IMR-90 (cell line): ENCODE measurements at regions not wholly inside any gene's neighbourhood (a gene's known extent, or its start where the extent isn't known, plus 50 kb on each side); places are given as distances from the start of the nearest gene placed in this dataset.

Source experiments
- ATAC-seq: fragments of 200-7000 bp; cut with Tn5 transposase; 2 replicates; pipeline ENCODE4 v1.9.1; 2020; ENCODE audit warnings: low read depth, mild to moderate bottlenecking, moderate library complexity
- BruUV-seq: library from RNA; stranded (reverse); fragments of 400-500 nt; replicated peaks from 2 replicates; lab custom pipeline; 2021; lab: Mats Ljungman, UMichigan
- CTCF ChIA-PET: fragments of 300-600 bp; formaldehyde crosslinking; extraction: SDS; loops from one replicate; lab custom pipeline; 2021; ENCODE audit warnings: antibody characterized with exemption; lab: Yijun Ruan, JAX
- POLR2A ChIA-PET: fragments of 300-600 bp; sonication (Branson Sonifier 250); formaldehyde crosslinking; loops from one replicate; lab custom pipeline; 2022; ENCODE audit warnings: antibody characterized with exemption; ENCODE audit not compliant: unreplicated experiment; lab: Charles Lee
- DNase-seq: peaks from one replicate; pipeline ENCODE4 v3.0.0; 2013
- H2AFZ ChIP-seq: replicated peaks from 2 replicates; pipeline ENCODE3; 2013; ENCODE audit warnings: low read length, mild to moderate bottlenecking; ENCODE audit not compliant: poor library complexity
- H2AK5ac ChIP-seq: 2 replicates; pipeline ENCODE4 v1.6.1; 2013; ENCODE audit warnings: low read depth, low read length, inconsistent platforms
- H2AK9ac ChIP-seq: replicated peaks from 2 replicates; pipeline ENCODE3; 2013; ENCODE audit warnings: mild to moderate bottlenecking, low read depth, low read length, moderate library complexity; ENCODE audit not compliant: poor library complexity
- H2BK120ac ChIP-seq: 2 replicates; pipeline ENCODE4 v1.6.1; 2013; ENCODE audit warnings: low read depth, low read length, inconsistent platforms
- H2BK15ac ChIP-seq: 3 replicates; pipeline ENCODE4 v1.6.1; 2013; ENCODE audit warnings: low read depth, low read length, inconsistent platforms
- H2BK20ac ChIP-seq: 2 replicates; pipeline ENCODE4 v1.6.1; 2013; ENCODE audit warnings: low read depth, mild to moderate bottlenecking, inconsistent platforms, low read length, moderate library complexity
- H2BK5ac ChIP-seq: 2 replicates; pipeline ENCODE4 v1.6.1; 2013; ENCODE audit warnings: mild to moderate bottlenecking, low read depth, low read length, inconsistent platforms; ENCODE audit not compliant: poor library complexity, severe bottlenecking
- H3K14ac ChIP-seq: replicated peaks from 2 replicates; pipeline ENCODE4 v1.6.1; 2013; ENCODE audit warnings: low read depth, low read length, inconsistent platforms
- H3K18ac ChIP-seq: 2 replicates; pipeline ENCODE4 v1.6.1; 2013; ENCODE audit warnings: low read depth, low read length, control low read depth
- H3K23ac ChIP-seq: 2 replicates; pipeline ENCODE4 v1.6.1; 2013; ENCODE audit warnings: low read depth, low read length, inconsistent platforms
- H3K27ac ChIP-seq: 2 replicates; pipeline ENCODE4 v1.5.1; 2013; ENCODE audit warnings: mild to moderate bottlenecking, control low read depth, low read length; ENCODE audit not compliant: insufficient read depth
- H3K27me3 ChIP-seq: 2 replicates; pipeline ENCODE4 v1.6.1; 2013; ENCODE audit warnings: low read length; ENCODE audit not compliant: control insufficient read depth, insufficient read depth
- H3K36me3 ChIP-seq: 2 replicates; pipeline ENCODE4 v1.6.1; 2013; ENCODE audit warnings: low read length, mixed read lengths; ENCODE audit not compliant: control insufficient read depth, insufficient read depth
- H3K4ac ChIP-seq: 2 replicates; pipeline ENCODE4 v1.6.1; 2013; ENCODE audit warnings: low read depth, low read length, inconsistent platforms
- H3K4me1 ChIP-seq: 2 replicates; pipeline ENCODE4 v1.6.1; 2013; ENCODE audit warnings: low read length, mixed read lengths; ENCODE audit not compliant: control insufficient read depth, insufficient read depth
- H3K4me2 ChIP-seq: 2 replicates; pipeline ENCODE4 v1.6.1; 2013; ENCODE audit warnings: low read depth, mild to moderate bottlenecking, control low read depth, low read length, moderate library complexity
- H3K4me3 ChIP-seq: 2 replicates; pipeline ENCODE4 v1.5.1; 2013; ENCODE audit warnings: low read depth, mild to moderate bottlenecking, control low read depth, low read length, moderate library complexity; ENCODE audit not compliant: insufficient read depth
- H3K56ac ChIP-seq: 2 replicates; pipeline ENCODE4 v1.6.1; 2013; ENCODE audit warnings: low read length, inconsistent platforms; ENCODE audit not compliant: insufficient read depth; ENCODE audit errors: extremely low read depth
- H3K79me1 ChIP-seq, 2 experiments: 2 replicates each; pipeline ENCODE4 v1.6.1; 2013; ENCODE audit warnings: low read length in 2 of 2, inconsistent platforms in 1 of 2, low read depth in 1 of 2
- H3K9ac ChIP-seq: 2 replicates; pipeline ENCODE4 v1.6.1; 2013; ENCODE audit warnings: low read depth, low read length, control low read depth
- H3K9me1 ChIP-seq: 2 replicates; pipeline ENCODE4 v1.6.1; 2013; ENCODE audit warnings: low read length, inconsistent platforms; ENCODE audit not compliant: insufficient read depth
- H3K9me3 ChIP-seq: 2 replicates; pipeline ENCODE4 v1.6.1; 2013; ENCODE audit warnings: low read length; ENCODE audit not compliant: control insufficient read depth, insufficient read depth
- H4K20me1 ChIP-seq: 2 replicates; pipeline ENCODE4 v1.6.1; 2013; ENCODE audit warnings: low read length, inconsistent platforms; ENCODE audit not compliant: insufficient read depth
- H4K5ac ChIP-seq: 2 replicates; pipeline ENCODE4 v1.6.1; 2013; ENCODE audit warnings: mild to moderate bottlenecking, low read depth, low read length, control low read depth
- H4K8ac ChIP-seq, 2 experiments: 2 replicates each; pipeline ENCODE4 v1.6.1; 2013; ENCODE audit warnings: low read depth in 2 of 2, low read length in 2 of 2, control low read depth in 1 of 2, inconsistent platforms in 1 of 2
- H4K91ac ChIP-seq: 2 replicates; pipeline ENCODE4 v1.6.1; 2013; ENCODE audit warnings: low read depth, low read length, inconsistent platforms; ENCODE audit not compliant: insufficient read depth
- BHLHE40 ChIP-seq: fragments of 150-350 bp; IDR thresholded peaks from 2 replicates; pipeline ENCODE4 v1.6.1; 2016; ENCODE audit warnings: mild to moderate bottlenecking, low read depth, low read length
- CEBPB ChIP-seq: IDR thresholded peaks from 2 replicates; pipeline ENCODE4 v1.6.1; 2012; ENCODE audit warnings: low read depth, low read length, improper control_type of control experiment
- CHD1 ChIP-seq: IDR thresholded peaks from 2 replicates; pipeline ENCODE4 v1.6.1; 2012; ENCODE audit warnings: low read depth, low read length, improper control_type of control experiment
- CTCF ChIP-seq: conservative IDR thresholded peaks from 2 replicates; pipeline ENCODE4 v1.5.1; 2012; ENCODE audit warnings: mild to moderate bottlenecking, low read depth, low read length, improper control_type of control experiment
- ELK1 ChIP-seq: fragments of 150-350 bp; IDR thresholded peaks from 2 replicates; pipeline ENCODE4 v1.6.1; 2016; ENCODE audit warnings: low read depth, mild to moderate bottlenecking, low read length, moderate library complexity, borderline replicate concordance
- FOS ChIP-seq: fragments of 150-350 bp; IDR thresholded peaks from 2 replicates; pipeline ENCODE4 v1.6.1; 2016; ENCODE audit warnings: low read depth, low read length
- MAFK ChIP-seq: IDR thresholded peaks from 2 replicates; pipeline ENCODE4 v1.6.1; 2012; ENCODE audit warnings: low read depth, low read length, improper control_type of control experiment
- MAZ ChIP-seq: IDR thresholded peaks from 2 replicates; pipeline ENCODE4 v1.6.1; 2012; ENCODE audit warnings: low read depth, mild to moderate bottlenecking, low read length, improper control_type of control experiment, moderate library complexity, borderline replicate concordance
- MXI1 ChIP-seq: IDR thresholded peaks from 2 replicates; pipeline ENCODE4 v1.6.1; 2012; ENCODE audit warnings: low read depth, mild to moderate bottlenecking, low read length, moderate library complexity, borderline replicate concordance
- NFE2L2 ChIP-seq: fragments of 150-350 bp; IDR thresholded peaks from 2 replicates; pipeline ENCODE4 v1.6.1; 2016; ENCODE audit warnings: low read depth, mild to moderate bottlenecking, low read length
- POLR2A ChIP-seq: IDR thresholded peaks from 2 replicates; pipeline ENCODE4 v1.6.1; 2012; ENCODE audit warnings: mild to moderate bottlenecking, low read depth, low read length
- RAD21 ChIP-seq: IDR thresholded peaks from 2 replicates; pipeline ENCODE4 v1.6.1; 2012; ENCODE audit warnings: low read length, improper control_type of control experiment
- RCOR1 ChIP-seq: IDR thresholded peaks from 2 replicates; pipeline ENCODE4 v1.6.1; 2012; ENCODE audit warnings: mild to moderate bottlenecking, low read length, improper control_type of control experiment; ENCODE audit not compliant: insufficient replicate concordance
- RFX5 ChIP-seq: IDR thresholded peaks from 2 replicates; pipeline ENCODE4 v1.8.0; 2012; ENCODE audit warnings: low read depth, mild to moderate bottlenecking, low read length, moderate library complexity
- SMC3 ChIP-seq: fragments of 150-350 bp; IDR thresholded peaks from 2 replicates; pipeline ENCODE4 v1.6.1; 2016; ENCODE audit warnings: low read depth, mild to moderate bottlenecking, antibody characterized with exemption, low read length, moderate library complexity
- USF2 ChIP-seq: fragments of 150-350 bp; IDR thresholded peaks from 2 replicates; pipeline ENCODE4 v1.6.1; 2017; ENCODE audit warnings: mild to moderate bottlenecking, antibody characterized with exemption, low read length, low read depth
- WGBS, 2 experiments: methylation state at CpG; one replicate each; pipeline versions ENCODE4 v1.1.5 to v1.1.7; 2013; ENCODE audit warnings: missing lambda C conversion rate in 2 of 2; ENCODE audit not compliant: insufficient read length in 1 of 2; ENCODE audit errors: extremely low coverage in 2 of 2; 5-methylcytosine and 5-hydroxymethylcytosine counted together
- dilution Hi-C: fragments of 300-500 bp; cut with HindIII; formaldehyde crosslinking; loops from one replicate; pipeline ENCODE4 v1.14.3; 2018; ENCODE audit warnings: low sequenced_read_pairs; ENCODE audit not compliant: unreplicated experiment
- in situ Hi-C: fragments of 300-500 bp; cut with MboI; formaldehyde crosslinking; loops from 3 replicates; pipeline ENCODE4 v1.14.3; 2019; ENCODE audit warnings: low sequenced_read_pairs, inconsistent platforms, mixed read lengths
- intact Hi-C: fragments of 100-400 bp; cut with micrococcal nuclease; formaldehyde crosslinking; loops from 2 replicates; pipeline ENCODE4 v1.10.0; 2022

- Histone ChIP-seq H3K9ac (no peak overlapping the region), H2AK9ac (peak overlapping the region; percentile 17), H3K18ac (no peak overlapping the region), H3K79me1 (no peaks in the 10 kb centered on the region), H3K23ac (no peak overlapping the region), H2AFZ (no peak overlapping the region), H3K4me2 (no peak overlapping the region), H4K5ac (no peak overlapping the region), H3K36me3 (no peaks in the 10 kb centered on the region), H4K8ac (no peak overlapping the region), H3K27ac (no peak overlapping the region), H3K4me3 (no peak overlapping the region), H3K4me1 (peaks cover 1% of the 10 kb centered on the region; the same call in 1 of the 2 replicates), H2AK5ac (no peak overlapping the region), H3K9me3 (peaks cover 3% of the 10 kb centered on the region; the same call in 1 of the 2 replicates), H3K9me1 (no peaks in the 10 kb centered on the region), H2BK20ac (no peak overlapping the region), H4K91ac (no peak overlapping the region), H2BK15ac (peak overlapping the region; percentile 66; the same call in 2 of the 3 replicates), H3K14ac (no peak overlapping the region), H2BK120ac (no peak overlapping the region), H2BK5ac (no peak overlapping the region), H3K56ac (no peak overlapping the region), H3K4ac (no peak overlapping the region), H3K27me3 (no peaks in the 10 kb centered on the region), H4K20me1 (no peaks in the 10 kb centered on the region)
- DNase-seq (no peak), ATAC-seq (peak; percentile 11; the same call in 1 of the 2 replicates)
- 95% methylated on average over 3 of the region's 8 CpGs; no CpG with 5 or more reads in 1 of the 2 experiments for WGBS, 2 experiments
- intact Hi-C loops (no loop called here), in situ Hi-C loops (no loop called here), dilution Hi-C loops (no loop called here)
- no TSS peak for BruUV-seq
- CTCF ChIA-PET, result no interaction called here
- TF ChIP-seq NFE2L2 (no peak), USF2 (no peak), MXI1 (no peak), BHLHE40 (no peak), SMC3 (no peak), MAZ (no peak), CEBPB (no peak), MAFK (no peak), CHD1 (no peak), RFX5 (no peak), CTCF (no peak), POLR2A (no peak), FOS (no peak), RAD21 (no peak), RCOR1 (no peak), ELK1 (no peak)
- POLR2A ChIA-PET, result no interaction called here
These were observed 243.0 kb downstream of the TOMM20 start for GRCh38 chr1:234885601-234886000.
